ENCODE measurements at regions not wholly inside any gene's neighbourhood (a gene's known extent, or its start where the extent isn't known, plus 50 kb on each side); places are given as distances from the start of the nearest gene placed in this dataset.
A peak's percentile ranks its signal among the peaks of the same experiment; 100 is the strongest.

DNA sequence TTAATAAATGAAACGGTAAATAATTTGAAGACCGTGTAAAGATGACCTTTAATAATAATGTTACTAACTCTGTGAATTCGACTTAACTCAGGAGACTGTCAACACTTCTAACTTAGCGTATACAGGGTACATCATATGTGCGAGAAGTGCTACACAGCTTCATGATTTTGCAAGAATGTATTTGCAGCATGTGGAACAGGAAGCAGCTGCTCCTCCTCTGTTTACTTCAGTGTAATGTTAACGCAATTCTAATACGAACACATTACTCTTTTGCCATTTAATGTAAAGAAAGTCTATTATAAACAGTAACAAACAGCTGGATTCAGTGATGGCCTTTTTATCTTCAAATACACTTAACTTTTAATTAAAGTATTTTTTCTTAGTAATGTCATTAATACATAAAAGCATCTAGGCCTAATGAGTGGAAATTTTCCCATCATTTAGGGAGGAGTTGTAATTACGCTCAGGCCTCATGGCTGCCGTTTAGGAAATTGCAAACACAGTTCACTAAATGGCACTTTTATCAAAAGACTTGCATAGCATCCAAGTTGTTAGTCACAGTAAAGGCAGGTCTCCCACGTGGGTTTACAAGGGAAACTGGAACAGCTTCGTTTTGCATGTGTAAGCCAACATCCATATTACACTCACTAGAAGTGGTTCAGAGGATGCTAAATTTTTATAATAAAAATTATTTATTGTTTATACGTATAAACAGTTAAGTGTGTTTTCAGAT is 635.7 kb downstream of the FBXO15 start:
- DNase-seq: no peak

GRCh38 chr18:73509460-73509859 is 638.2 kb downstream of the FBXO15 start:
- DNase-seq: no peak

GRCh38 chr18:73503326-73503725 is 635.5 kb upstream of the NETO1 start:
- no peak for DNase-seq

GRCh38 chr18:73487966-73488365 is 620.2 kb upstream of the NETO1 start:
- no peak for DNase-seq

GRCh38 chr18:73485166-73485565 is 617.4 kb upstream of the NETO1 start:
- DNase-seq: no peak

- no peak for DNase-seq
These were observed 615.1 kb upstream of the NETO1 start for GRCh38 chr18:73482901-73483300.

- DNase-seq: no peak
These were observed 611.7 kb upstream of the NETO1 start for GRCh38 chr18:73479477-73479876.

DNA sequence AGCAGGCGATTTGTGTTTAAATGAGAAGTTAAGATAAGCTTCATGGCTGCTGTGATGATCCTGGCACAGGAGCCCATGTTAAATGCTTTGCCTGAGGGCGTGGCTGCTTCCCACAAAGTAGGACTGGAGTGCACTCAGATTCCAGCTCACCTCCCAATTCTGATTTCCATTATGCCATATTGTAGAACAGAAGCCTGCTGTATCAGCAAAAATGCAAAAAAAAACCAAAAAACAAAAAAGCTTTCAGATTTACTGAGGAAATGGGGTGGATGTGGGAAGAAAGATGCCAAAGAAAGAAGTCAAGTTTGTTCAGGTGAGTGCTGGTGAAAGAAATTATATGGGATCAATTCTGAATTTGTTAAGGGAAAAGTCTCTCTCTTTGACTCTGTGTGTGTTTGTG is 610.4 kb upstream of the NETO1 start:
- no peak for DNase-seq

DNA sequence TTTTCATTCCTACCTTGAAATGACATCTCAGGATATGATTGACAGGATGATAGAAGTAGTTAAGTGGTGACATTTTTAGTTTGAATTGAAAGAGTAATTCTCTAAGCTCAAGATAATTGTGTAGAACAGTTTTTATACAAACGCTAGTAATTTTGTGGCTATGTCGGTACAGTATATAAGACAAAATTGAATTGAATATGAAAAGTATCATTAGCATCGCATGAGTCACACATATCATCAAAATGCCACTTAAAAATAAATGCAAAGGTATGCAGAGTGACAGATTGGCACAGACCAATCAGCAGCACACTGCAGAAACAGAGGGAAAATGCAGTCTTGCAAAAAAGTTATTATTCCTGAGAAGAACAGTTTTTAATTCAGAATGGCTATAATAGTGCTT is 608.2 kb upstream of the NETO1 start:
- no peak for DNase-seq

DNA sequence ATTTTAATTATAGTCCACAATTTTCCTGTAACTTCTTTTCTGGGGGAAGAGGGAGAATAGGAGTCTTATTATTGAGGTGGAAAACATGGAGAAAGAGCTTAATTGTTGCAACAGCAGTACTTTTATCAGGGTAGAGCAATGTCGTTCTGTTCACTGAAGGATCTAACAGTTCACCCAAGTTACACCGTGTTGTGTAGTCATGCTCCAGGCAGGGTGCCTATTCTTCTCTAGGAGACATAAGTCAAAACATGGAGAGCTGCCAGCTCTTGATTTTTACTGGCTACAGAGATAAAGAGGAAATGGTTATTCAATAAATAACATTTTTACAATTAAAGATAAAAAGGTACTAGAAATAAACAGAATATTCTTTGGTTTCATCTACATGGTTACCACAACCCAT is 594.3 kb upstream of the NETO1 start:
- DNase-seq: no peak

DNA sequence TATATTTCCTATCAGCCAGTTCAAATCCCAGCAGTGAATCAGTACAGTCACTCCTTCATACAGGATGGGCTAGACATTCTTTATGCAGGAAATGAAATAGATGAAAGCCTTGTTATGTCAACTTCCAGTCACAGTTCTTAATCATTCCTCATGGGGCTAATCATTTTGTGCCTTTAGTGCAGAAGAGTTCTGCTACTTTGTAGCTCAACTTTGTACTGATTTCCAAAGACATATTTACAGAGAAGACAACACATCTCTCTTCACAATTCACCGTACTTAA is 593.9 kb upstream of the NETO1 start:
- no peak for DNase-seq

DNA sequence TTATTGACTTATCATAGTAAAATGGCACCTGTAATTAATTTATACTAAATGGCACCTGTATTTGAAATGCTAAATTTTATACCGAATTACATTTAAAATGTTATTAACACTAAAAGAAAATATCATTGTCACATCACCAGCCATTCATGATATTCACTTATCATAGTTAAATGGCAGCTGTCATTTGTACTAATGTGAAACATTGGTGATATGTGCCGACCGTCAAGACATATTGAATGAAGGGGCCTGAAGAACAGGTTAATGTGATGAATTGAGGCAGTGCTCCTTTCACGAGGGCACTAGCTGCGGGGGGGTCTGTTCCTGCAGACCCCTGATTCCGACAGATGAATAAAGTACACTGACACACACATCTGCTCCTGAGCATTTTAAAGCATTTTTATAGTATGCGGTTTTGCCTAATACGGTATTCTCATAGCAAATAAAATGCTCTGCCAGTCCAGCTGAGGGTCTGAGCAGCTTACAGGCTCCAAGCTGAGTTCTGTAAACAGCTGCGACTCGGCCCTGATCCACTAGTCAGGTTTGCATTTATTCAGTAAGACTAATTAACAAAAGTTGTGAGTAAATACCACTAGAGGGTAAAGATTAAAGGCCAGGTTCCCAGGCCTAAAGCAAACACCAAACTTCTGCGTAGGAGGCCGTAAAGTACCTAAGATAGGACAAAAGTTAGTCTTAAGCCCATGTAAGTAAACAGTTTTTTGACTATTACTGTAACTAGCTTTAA is 593.4 kb upstream of the NETO1 start:
- peak; percentile 29 for DNase-seq

- no peak for DNase-seq
These were observed 590.6 kb upstream of the NETO1 start for GRCh38 chr18:73458186-73458964.

DNA sequence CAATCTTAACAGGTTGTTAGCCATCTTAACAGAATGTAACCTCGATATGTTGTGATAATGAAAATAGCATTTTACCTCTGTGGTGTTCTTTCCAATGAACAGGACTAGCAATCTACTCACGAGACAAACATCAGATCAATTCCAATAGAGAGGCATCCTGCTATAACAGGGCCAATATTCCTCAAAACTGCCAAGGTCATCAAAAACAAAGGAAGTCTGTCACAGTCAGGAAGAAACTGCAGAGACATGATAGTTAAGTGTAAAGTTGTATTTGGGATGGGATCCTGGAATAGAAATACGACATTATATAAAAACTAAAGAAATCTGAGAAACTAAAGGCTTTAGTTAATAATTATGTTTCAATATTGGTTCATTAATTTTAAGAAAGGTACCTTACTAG is 588.9 kb upstream of the NETO1 start:
- DNase-seq: no peak

GRCh38 chr18:73452866-73453265 is 585.1 kb upstream of the NETO1 start:
- no peak for DNase-seq

GRCh38 chr18:73446502-73446901 is 578.7 kb upstream of the NETO1 start:
- no peak for DNase-seq

DNA sequence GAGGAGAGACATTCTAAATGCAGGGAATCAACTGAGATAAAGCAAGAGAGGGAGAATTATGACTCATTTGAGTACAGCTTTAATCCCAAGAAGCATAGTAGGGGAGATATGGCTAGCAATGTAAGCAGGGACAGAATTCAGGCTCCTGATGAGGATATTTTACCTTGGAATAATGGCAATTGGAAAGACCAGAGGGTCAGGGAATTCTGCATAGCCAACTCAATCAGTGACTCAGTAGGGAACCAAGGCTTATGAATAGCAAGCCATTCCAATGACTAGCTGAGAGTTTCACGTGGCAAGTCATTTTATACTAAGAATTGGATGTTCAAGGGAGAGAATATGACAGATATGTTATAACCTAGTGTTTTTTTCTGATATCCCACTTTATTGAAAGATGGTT is 563.8 kb upstream of the NETO1 start:
- no peak for DNase-seq

GRCh38 chr18:73421010-73421409 is 553.2 kb upstream of the NETO1 start:
- DNase-seq: no peak

GRCh38 chr18:73419531-73419930 is 551.7 kb upstream of the NETO1 start:
- no peak for DNase-seq

- peak; percentile 12 for DNase-seq
These were observed 546.8 kb upstream of the NETO1 start for GRCh38 chr18:73414598-73414997.

GRCh38 chr18:73414069-73414468 is 546.3 kb upstream of the NETO1 start:
- no peak for DNase-seq

DNA sequence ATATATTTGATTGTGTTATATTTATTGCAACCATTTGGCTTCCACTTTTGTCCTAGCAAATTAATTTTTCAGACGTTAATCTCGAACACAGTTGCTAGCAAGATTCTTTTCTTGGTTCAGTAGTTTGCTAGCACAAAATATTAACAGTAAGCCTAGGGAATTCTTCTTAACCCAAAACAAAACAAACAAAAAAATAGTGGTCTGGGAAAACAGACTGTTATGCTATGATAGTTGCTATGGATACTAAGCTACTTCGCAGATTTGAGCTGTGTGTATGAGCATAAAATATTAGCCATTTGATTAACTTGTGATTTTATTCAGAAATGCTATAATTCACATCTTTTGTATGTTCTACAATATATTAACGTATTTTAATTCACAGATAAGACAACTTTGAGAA is 541.5 kb upstream of the NETO1 start:
- DNase-seq: no peak

- DNase-seq: no peak
These were observed 540.7 kb upstream of the NETO1 start for GRCh38 chr18:73408469-73408868.

- no peak for DNase-seq
These were observed 539.7 kb upstream of the NETO1 start for GRCh38 chr18:73407506-73407905.
